OCI-LY3 (cell line): ENCODE measurements at regions not wholly inside any gene's neighbourhood (a gene's known extent, or its start where the extent isn't known, plus 50 kb on each side); places are given as distances from the start of the nearest gene placed in this dataset.

Source experiments
- EZH2phosphoT487 ChIP-seq: fragments of 200-600 bp; shearing (Covaris generic); IDR thresholded peaks from 2 replicates; pipeline ENCODE4 v1.6.1; 2018; ENCODE audit warnings: antibody characterized with exemption, mixed run types, low read depth
- TF ChIP-seq, protein P1 (sequence below): fragments of 200-600, 300-600 bp; sonication (generic); IDR thresholded peaks from 2 replicates; pipeline ENCODE4 v1.5.1; 2014; ENCODE audit warnings: antibody characterized with exemption, low read length, low read depth

DNA sequence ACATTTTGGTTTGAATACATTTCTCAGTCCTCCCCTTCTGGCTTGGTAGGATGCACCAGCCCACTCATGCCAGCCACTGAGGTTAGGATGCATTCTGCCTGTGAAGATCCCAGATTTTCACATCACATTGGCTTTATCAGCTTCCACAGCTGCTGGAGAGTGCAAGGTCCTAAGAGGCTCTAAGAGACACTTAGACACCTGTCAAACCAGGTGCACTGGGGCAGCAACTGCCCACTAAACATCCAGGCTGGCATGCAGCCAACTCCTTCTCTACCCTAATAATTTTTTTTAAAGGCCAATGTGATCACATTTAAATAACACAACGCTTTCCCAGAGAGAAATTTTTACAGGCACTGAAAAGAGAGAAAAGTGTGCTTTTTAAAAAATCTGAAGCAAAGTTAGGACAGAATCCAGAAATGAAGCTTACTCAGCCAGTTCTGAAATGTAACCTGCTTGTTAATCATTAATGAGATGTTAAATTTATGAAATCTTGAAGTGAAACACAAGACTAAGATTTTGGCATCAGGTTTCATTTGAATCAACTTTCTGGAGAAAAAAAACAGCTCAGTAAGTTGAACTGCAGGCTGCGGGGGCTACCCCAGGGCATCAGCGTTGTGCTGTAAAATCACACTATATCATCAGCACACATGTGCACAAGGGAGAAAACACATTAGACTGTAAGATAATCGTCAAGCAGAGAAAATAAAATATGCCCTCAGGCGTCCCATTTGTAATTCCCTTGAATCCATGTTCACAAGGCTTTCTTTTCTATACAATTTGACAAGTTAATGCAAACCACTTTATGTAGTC lies 312.9 kb downstream of the ZBBX start:
- TF ChIP-seq, protein P1, sequence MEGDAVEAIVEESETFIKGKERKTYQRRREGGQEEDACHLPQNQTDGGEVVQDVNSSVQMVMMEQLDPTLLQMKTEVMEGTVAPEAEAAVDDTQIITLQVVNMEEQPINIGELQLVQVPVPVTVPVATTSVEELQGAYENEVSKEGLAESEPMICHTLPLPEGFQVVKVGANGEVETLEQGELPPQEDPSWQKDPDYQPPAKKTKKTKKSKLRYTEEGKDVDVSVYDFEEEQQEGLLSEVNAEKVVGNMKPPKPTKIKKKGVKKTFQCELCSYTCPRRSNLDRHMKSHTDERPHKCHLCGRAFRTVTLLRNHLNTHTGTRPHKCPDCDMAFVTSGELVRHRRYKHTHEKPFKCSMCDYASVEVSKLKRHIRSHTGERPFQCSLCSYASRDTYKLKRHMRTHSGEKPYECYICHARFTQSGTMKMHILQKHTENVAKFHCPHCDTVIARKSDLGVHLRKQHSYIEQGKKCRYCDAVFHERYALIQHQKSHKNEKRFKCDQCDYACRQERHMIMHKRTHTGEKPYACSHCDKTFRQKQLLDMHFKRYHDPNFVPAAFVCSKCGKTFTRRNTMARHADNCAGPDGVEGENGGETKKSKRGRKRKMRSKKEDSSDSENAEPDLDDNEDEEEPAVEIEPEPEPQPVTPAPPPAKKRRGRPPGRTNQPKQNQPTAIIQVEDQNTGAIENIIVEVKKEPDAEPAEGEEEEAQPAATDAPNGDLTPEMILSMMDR: no peak
- TF ChIP-seq EZH2phosphoT487: no peak
